HEK293 (cell line): ENCODE measurements at regions not wholly inside any gene's neighbourhood (a gene's known extent, or its start where the extent isn't known, plus 50 kb on each side); places are given as distances from the start of the nearest gene placed in this dataset.

ENCODE experiments used
- CTCF ChIP-seq: fragments of 450-650 bp; formaldehyde crosslinking; IDR thresholded peaks from 2 replicates; pipeline ENCODE4 v1.5.1; 2016; ENCODE audit warnings: missing biosample characterization, missing genetic modification characterization
- GLIS2 ChIP-seq: fragments of 450-650 bp; formaldehyde crosslinking; IDR thresholded peaks from 2 replicates; pipeline ENCODE4 v1.5.1; 2016; ENCODE audit warnings: missing biosample characterization, missing genetic modification characterization
- HOXD13 ChIP-seq: sonication (generic); formaldehyde crosslinking; IDR thresholded peaks from 2 replicates; pipeline ENCODE4 v1.8.0; 2022; ENCODE audit warnings: missing genetic modification reagents, borderline replicate concordance
- KLF16 ChIP-seq: fragments of 450-650 bp; formaldehyde crosslinking; IDR thresholded peaks from 2 replicates; pipeline ENCODE4 v1.5.1; 2017; ENCODE audit warnings: missing biosample characterization, missing genetic modification characterization
- PATZ1 ChIP-seq: fragments of 450-650 bp; formaldehyde crosslinking; IDR thresholded peaks from 2 replicates; pipeline ENCODE4 v1.5.1; 2016; ENCODE audit warnings: missing biosample characterization, missing genetic modification characterization
- SCRT1 ChIP-seq: fragments of 450-650 bp; formaldehyde crosslinking; IDR thresholded peaks from 2 replicates; pipeline ENCODE4 v1.5.1; 2016; ENCODE audit warnings: missing biosample characterization, missing genetic modification characterization, borderline replicate concordance
- ZBTB1 ChIP-seq: fragments of 450-650 bp; formaldehyde crosslinking; IDR thresholded peaks from 2 replicates; pipeline ENCODE4 v1.5.1; 2016; ENCODE audit warnings: missing biosample characterization, missing genetic modification characterization
- ZBTB44 ChIP-seq: fragments of 450-650 bp; IDR thresholded peaks from 2 replicates; pipeline ENCODE4 v1.5.1; 2018; ENCODE audit warnings: missing biosample characterization, mild to moderate bottlenecking, missing genetic modification characterization
- ZBTB8A ChIP-seq: fragments of 450-650 bp; formaldehyde crosslinking; IDR thresholded peaks from 2 replicates; pipeline ENCODE4 v1.5.1; 2016; ENCODE audit warnings: missing biosample characterization, missing genetic modification characterization
- ZEB2 ChIP-seq: fragments of 450-650 bp; formaldehyde crosslinking; IDR thresholded peaks from 2 replicates; pipeline ENCODE4 v1.5.1; 2016; ENCODE audit warnings: missing biosample characterization, missing genetic modification characterization
- ZNF114 ChIP-seq: fragments of 450-650 bp; formaldehyde crosslinking; IDR thresholded peaks from 2 replicates; pipeline ENCODE4 v1.5.0; 2017; ENCODE audit warnings: missing biosample characterization, missing genetic modification characterization
- ZNF530 ChIP-seq: fragments of 450-650 bp; formaldehyde crosslinking; IDR thresholded peaks from 2 replicates; pipeline ENCODE4 v1.5.1; 2016; ENCODE audit warnings: low read depth, missing biosample characterization, missing genetic modification characterization
- ZNF707 ChIP-seq: fragments of 450-650 bp; formaldehyde crosslinking; IDR thresholded peaks from 2 replicates; pipeline ENCODE4 v1.5.1; 2016; ENCODE audit warnings: missing biosample characterization, missing genetic modification characterization
- ZNF776 ChIP-seq: fragments of 450-650 bp; formaldehyde crosslinking; IDR thresholded peaks from 2 replicates; pipeline ENCODE4 v1.5.0; 2017; ENCODE audit warnings: missing biosample characterization, missing genetic modification characterization, borderline replicate concordance

- TF ChIP-seq CTCF (tag by site-specific recombination), result no peak
- TF ChIP-seq ZNF114, result no peak
- no peak for TF ChIP-seq ZNF707
- TF ChIP-seq ZBTB1 (tag by site-specific recombination), result no peak
- TF ChIP-seq ZNF530 (tag by site-specific recombination), result no peak
- TF ChIP-seq ZBTB8A (tag by site-specific recombination), result no peak
- no peak for TF ChIP-seq ZEB2 (tag by site-specific recombination)
- no peak for TF ChIP-seq GLIS2 (tag by site-specific recombination)
- no peak for TF ChIP-seq KLF16 (tag by site-specific recombination)
- no peak for TF ChIP-seq ZNF776 (tag by site-specific recombination)
- TF ChIP-seq HOXD13 (CRISPR knock-in tag), result no peak
- no peak for TF ChIP-seq PATZ1 (tag by site-specific recombination)
- no peak for TF ChIP-seq ZBTB44 (tag by site-specific recombination)
- TF ChIP-seq SCRT1 (tag by site-specific recombination), result no peak
These were observed 103.7 kb upstream of the ASIC2 start for GRCh38 chr17:33396818-33397217.
